H1 (cell line): ENCODE measurements at regions not wholly inside any gene's neighbourhood (a gene's known extent, or its start where the extent isn't known, plus 50 kb on each side); places are given as distances from the start of the nearest gene placed in this dataset.

Experiments used
- CBX5 ChIP-seq: fragments of 300-800, 300-1000 bp; sonication (generic); IDR thresholded peaks from 2 replicates; pipeline ENCODE4 v1.7.1; 2016; ENCODE audit warnings: antibody characterized with exemption, low read length, low read depth
- CREB1 ChIP-seq: IDR thresholded peaks from 2 replicates; pipeline ENCODE4 v1.6.1; 2012; ENCODE audit warnings: inconsistent platforms
- FOSL1 ChIP-seq: IDR thresholded peaks from 2 replicates; pipeline ENCODE4 v1.6.1; 2011; ENCODE audit warnings: mild to moderate bottlenecking, low read depth, low read length, moderate library complexity; ENCODE audit not compliant: insufficient read depth
- YY1 ChIP-seq: IDR thresholded peaks from 2 replicates; pipeline ENCODE4 v1.6.1; 2011; ENCODE audit warnings: low read depth, mild to moderate bottlenecking, low read length
- TF ChIP-seq, protein P1 (sequence below), 3 experiments: IDR thresholded peaks; 1 replicate in 2 of 3; 2 replicates in 1 of 3; pipeline versions ENCODE4 v1.5.1 to v1.6.1; 2011; ENCODE audit warnings: low read length in 3 of 3, mild to moderate bottlenecking in 3 of 3, inconsistent platforms in 2 of 3, low read depth in 1 of 3, moderate library complexity in 1 of 3; ENCODE audit not compliant: insufficient read depth in 1 of 3; ENCODE audit errors: control extremely low read depth in 1 of 3
- TF ChIP-seq, protein P2 (sequence below): IDR thresholded peaks from 2 replicates; pipeline ENCODE4 v1.6.1; 2012; ENCODE audit warnings: low read length, inconsistent platforms

DNA sequence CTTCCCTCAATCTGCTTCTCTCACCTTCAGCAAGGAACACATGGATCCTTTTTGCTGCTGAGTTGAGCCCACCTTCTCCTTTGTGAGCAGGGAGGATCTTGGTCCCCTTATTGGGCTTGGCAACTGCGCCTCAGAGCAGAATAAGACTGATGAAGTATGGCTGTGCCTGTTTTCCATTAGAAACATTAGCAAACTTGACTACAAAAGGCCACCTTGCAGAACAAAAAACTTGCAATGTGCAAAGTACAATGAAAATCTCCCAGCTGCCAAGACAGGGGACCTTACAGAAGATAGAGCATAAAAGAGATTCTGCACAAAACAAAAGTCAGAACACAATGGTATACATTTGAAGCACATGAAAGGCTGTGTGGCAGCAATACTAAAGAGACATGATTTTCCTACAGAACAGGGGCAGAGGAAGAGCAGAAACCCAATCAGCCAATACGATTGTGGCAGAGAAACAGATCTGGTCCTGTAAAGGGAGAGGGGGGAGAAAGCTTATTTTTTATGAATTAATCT, 173.5 kb upstream of the SNX19 start:
- TF ChIP-seq CBX5, result no peak
- TF ChIP-seq, protein P1, sequence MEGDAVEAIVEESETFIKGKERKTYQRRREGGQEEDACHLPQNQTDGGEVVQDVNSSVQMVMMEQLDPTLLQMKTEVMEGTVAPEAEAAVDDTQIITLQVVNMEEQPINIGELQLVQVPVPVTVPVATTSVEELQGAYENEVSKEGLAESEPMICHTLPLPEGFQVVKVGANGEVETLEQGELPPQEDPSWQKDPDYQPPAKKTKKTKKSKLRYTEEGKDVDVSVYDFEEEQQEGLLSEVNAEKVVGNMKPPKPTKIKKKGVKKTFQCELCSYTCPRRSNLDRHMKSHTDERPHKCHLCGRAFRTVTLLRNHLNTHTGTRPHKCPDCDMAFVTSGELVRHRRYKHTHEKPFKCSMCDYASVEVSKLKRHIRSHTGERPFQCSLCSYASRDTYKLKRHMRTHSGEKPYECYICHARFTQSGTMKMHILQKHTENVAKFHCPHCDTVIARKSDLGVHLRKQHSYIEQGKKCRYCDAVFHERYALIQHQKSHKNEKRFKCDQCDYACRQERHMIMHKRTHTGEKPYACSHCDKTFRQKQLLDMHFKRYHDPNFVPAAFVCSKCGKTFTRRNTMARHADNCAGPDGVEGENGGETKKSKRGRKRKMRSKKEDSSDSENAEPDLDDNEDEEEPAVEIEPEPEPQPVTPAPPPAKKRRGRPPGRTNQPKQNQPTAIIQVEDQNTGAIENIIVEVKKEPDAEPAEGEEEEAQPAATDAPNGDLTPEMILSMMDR (IDR thresholded peaks at IDR 0.05; ENCODE audit: control extremely low read depth in 1 of 3, insufficient read depth in 1 of 3, low read depth in 1 of 3, low read length in 3 of 3), result no peak
- TF ChIP-seq YY1, result no peak
- TF ChIP-seq, protein P2, sequence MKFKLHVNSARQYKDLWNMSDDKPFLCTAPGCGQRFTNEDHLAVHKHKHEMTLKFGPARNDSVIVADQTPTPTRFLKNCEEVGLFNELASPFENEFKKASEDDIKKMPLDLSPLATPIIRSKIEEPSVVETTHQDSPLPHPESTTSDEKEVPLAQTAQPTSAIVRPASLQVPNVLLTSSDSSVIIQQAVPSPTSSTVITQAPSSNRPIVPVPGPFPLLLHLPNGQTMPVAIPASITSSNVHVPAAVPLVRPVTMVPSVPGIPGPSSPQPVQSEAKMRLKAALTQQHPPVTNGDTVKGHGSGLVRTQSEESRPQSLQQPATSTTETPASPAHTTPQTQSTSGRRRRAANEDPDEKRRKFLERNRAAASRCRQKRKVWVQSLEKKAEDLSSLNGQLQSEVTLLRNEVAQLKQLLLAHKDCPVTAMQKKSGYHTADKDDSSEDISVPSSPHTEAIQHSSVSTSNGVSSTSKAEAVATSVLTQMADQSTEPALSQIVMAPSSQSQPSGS, result no peak
- no peak for TF ChIP-seq FOSL1
- TF ChIP-seq CREB1, result no peak
